Islet of Langerhans (tissue), 1 donor: ENCODE measurements at regions not wholly inside any gene's neighbourhood (a gene's known extent, or its start where the extent isn't known, plus 50 kb on each side); places are given as distances from the start of the nearest gene placed in this dataset.

ENCODE experiments used
- FAIRE-seq: peaks from one replicate; lab custom pipeline; 2011; peaks lifted over from hg19 to GRCh38; lab: Jason Lieb, UNC

- no peak for FAIRE-seq
Measured at GRCh38 chr12:88418856-88419497, 161.3 kb downstream of the KITLG start.

DNA sequence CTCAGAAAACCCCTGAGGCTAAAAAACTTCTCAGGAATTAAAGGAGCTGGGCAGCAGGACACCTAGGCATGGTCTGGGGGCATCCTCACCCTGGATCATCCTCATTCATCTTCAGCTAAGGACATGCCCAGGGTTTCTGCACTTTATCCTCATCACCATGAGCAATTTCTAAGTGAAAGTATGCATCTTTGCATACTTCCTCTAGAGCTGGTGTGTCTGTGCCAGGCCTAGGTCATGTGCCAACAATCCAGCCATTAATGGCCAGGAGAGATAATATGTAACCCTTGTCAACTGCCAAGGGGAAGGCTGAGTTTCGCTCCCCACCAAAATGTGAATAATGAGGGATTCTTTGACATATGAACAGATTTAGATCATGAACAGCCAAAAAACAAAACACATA is 160.5 kb downstream of the KITLG start:
- FAIRE-seq: no peak

DNA sequence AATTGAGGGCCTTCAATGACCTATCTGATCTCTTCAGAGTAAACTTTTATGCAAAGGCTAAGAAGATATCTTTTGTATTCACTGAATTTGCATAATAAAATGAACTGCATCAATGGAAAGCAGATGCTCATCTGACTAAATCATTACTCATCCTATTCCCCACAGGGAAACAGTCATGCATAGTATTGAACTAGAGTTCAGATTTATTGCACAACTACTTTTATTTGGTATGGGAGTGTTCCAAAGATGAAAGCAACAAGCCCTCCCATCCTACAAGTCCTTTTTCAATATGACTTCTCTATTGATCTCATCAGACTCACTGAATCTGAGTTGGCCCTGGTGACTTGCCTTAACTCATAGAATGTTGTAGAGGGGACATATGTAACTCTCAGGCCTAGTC is 159.8 kb downstream of the KITLG start:
- FAIRE-seq: no peak

DNA sequence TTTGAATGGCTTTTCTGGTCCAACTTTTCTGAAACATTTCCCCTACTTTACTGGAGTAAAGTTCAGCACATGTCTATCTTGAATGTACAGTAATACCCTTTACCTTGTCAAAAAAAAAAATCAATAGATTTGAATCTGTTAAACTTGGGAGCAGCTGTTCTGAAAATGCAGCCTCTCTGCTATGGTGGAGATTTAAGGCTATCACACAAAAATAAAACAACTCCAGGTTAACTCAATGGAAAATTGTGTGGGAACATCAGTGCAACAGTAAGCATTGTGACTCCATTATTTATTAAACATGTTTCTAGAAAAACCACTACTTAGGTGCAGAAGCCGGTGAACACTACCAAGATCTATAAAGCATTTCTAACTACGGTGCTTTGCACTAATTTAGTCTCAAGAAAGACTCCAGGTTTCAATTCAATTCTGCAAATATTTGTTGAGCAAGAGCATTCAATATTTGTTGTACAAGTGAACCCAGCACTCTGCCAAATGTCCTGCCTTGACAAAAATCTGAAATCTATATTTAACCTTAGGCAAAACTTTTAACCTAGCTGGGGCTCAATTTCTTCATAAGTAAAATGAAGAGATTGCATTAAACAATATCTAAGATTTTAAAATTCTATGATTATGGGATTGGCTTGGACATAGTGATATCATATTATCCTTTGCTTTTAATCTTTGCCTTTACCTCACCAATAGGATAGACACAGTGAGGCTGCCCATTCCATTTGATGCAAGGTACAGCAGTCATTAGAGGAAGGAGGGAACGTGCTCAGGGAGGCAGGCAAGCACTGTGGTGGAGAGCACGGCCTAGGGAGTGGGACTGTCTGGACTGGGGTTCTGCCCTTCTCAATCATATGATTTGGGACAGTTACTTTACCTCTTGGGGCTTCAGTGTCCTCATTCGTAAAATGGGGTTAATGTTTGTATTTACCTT is 155.2 kb downstream of the KITLG start:
- FAIRE-seq: no peak

DNA sequence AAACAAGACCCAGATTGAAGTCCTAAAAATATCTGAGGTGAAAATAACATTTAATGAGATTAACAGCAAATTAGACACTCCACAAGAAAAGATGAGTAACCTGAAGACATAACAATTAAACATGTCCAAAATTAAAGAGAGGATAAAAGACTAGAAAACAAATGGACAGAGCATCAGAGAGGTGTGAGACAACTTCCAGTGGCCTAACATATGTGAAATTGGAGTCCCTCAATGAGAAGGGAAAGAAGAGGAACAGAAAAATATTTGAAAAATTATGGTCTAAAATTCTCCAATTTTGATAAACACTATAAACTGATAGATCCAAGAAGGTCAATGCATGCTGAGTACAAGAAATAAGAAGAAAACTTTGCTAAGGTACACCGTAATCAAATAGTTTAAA is 151.9 kb downstream of the KITLG start:
- FAIRE-seq: peak; percentile 9

DNA sequence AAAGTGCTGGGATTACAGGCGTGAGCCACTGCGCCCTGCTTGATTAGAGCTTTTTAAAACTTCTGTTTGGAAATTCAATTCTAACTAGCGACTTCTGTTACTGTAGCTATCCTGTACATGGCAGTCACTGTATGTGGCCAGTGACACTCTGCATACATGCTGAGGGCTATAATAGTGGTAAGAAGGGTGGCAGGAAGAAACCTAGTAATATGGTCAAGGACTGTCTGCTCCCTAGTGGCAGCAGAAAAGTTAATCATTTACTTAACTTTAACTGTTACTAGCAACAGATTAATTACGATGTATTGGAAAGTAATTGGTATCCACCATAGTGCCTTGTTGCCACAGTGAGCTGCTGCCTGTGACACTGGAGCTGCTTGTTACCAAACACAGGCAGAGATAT is 149.0 kb downstream of the KITLG start:
- no peak for FAIRE-seq

DNA sequence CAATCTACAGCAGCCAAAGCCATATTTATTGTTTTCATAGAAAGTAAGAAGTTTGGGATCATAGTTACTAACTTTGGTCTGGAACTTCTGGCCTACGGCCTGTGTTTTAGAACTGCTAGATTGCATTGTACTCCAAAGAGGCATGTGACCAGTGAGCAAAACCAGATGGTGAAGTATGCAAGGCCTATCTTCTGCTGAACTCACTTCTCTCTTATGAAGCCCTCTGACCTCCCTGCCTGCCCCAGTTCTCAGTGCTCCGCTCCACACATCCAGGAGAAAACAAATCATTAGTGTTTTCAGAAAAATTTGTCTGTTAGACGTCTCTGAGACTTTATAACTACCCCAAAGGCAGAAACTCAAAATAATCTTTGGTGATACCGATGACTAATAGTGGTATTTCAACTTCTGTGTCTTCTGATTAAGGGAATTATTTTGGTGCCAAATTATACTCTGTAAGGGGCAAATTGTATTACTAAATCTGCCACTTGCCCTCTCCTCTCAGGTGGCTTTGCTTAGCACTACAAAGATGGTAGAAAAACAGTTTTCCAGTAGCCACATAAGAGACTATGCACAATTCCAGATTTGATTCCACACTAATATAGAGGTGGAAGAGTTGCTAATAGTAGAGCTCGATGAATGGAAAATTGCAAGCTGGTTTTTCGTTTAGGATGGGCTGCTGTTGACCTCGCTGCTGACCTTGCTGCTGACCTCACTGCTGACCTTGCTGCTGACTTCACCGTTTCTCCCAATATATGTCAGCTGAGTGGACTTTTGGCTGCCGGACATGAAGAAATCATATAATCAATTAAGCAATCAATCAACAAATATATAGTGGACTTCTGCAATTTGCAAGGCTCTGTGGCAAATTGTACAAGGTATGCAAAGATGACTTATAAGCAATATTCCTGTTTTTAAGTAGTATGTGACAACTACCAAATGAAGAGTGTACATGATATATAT is 147.5 kb downstream of the KITLG start:
- no peak for FAIRE-seq

- no peak for FAIRE-seq
Measured at GRCh38 chr12:88433997-88434703, 146.1 kb downstream of the KITLG start.

- FAIRE-seq: no peak
Measured at GRCh38 chr12:88435334-88436076, 144.8 kb downstream of the KITLG start.

- FAIRE-seq: no peak
Measured at GRCh38 chr12:88437226-88437625, 143.0 kb downstream of the KITLG start.
